ACC112 (cell line): ENCODE measurements at regions not wholly inside any gene's neighbourhood (a gene's known extent, or its start where the extent isn't known, plus 50 kb on each side); places are given as distances from the start of the nearest gene placed in this dataset.

Source experiments
- H2AFZ ChIP-seq: fragments of 200-600 bp; sonication (generic); one replicate; pipeline ENCODE4 v1.6.0; 2017; ENCODE audit warnings: antibody characterized with exemption, low read length; ENCODE audit not compliant: unreplicated experiment
- H3K27ac ChIP-seq: fragments of 200-600 bp; sonication (generic); 2 replicates; pipeline ENCODE4 v1.5.1; 2014; ENCODE audit warnings: low read depth, mild to moderate bottlenecking, antibody characterized with exemption, low read length, moderate library complexity
- H3K27me3 ChIP-seq: fragments of 200-600 bp; sonication (generic); 2 replicates; pipeline ENCODE4 v1.6.1; 2014; ENCODE audit warnings: mild to moderate bottlenecking, antibody characterized with exemption, low read length, moderate library complexity, mixed read lengths; ENCODE audit not compliant: insufficient read depth
- H3K36me3 ChIP-seq: fragments of 200-600 bp; sonication (generic); 2 replicates; pipeline ENCODE4 v1.6.1; 2016; ENCODE audit warnings: mild to moderate bottlenecking, antibody characterized with exemption, low read length, moderate library complexity, mixed read lengths; ENCODE audit not compliant: insufficient read depth
- H3K4me1 ChIP-seq: fragments of 200-600 bp; sonication (generic); one replicate; pipeline ENCODE4 v1.6.1; 2016; ENCODE audit warnings: low read length, mixed read lengths; ENCODE audit not compliant: insufficient read depth, unreplicated experiment, control insufficient read depth
- H3K4me3 ChIP-seq: fragments of 200-600 bp; sonication (generic); 2 replicates; pipeline ENCODE4 v1.5.1; 2014; ENCODE audit warnings: mild to moderate bottlenecking, low read depth, low read length
- H3K79me2 ChIP-seq: fragments of 200-600 bp; sonication (generic); one replicate; pipeline ENCODE4 v1.6.0; 2016; ENCODE audit warnings: low read length; ENCODE audit not compliant: control insufficient read depth, unreplicated experiment, insufficient read depth

DNA sequence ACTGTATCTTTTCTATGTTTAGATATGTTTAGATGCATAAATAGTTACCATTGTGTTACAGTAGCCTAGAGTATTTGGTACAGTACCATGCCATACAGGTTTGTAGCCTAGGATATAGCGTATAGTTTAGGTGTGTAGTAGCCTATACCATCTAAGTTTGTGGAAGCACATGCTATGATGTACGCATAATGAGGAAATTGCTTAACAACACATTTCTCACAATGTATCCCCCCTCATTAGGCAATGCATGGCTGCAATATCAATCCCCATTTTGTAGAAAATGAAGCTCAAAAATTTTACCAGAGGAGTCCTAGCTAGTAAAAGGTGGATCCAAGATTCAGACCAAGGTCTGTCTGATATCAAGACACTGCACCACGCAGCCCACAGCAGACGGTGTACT is 376.4 kb upstream of the NFE2L3 start:
- Histone ChIP-seq H3K27ac (no peak overlapping the region), H3K4me3 (no peak overlapping the region), H3K79me2 (no peaks in the 10 kb centered on the region), H3K4me1 (no peaks in the 10 kb centered on the region), H3K27me3 (no peaks in the 10 kb centered on the region), H2AFZ (no peak overlapping the region), H3K36me3 (no peaks in the 10 kb centered on the region)

DNA sequence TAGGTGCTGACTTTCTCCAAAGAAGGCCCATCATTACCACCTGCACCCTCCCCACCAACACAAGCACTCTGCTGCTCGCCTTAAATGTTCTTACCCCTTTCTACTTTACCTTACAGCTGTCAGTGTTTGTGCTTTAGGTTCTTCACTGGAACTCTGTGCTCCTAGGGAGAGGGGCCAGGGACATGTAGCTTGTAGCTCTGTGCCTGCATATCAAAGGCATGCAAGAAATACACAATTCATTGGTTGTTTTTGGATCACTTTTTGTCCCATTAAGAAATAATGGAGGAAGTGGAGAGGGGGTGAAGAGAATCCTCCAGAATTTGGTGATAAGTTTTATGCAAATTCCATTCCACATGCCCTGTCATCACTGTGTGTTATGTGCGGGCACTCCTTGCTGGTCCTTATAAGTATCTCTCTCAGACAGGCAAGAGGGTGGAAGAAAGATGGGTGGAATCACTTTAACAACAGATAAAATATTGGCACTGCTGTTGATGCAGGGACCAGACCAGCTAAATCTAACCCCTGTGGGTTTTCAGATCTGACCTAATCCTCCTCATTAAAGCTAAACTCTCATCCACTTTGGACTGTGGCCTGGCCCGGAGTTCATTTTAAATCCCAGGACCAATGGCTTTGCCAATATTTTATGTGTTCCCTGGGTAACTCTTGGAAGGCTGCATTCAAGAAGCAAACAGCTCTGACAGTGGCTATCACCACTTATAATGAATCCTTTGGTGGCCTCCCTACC is 375.8 kb upstream of the NFE2L3 start:
- H3K27ac ChIP-seq: no peak overlapping the region
- no peaks in the 10 kb centered on the region for H3K36me3 ChIP-seq
- H3K79me2 ChIP-seq: no peaks in the 10 kb centered on the region
- H3K4me3 ChIP-seq: no peak overlapping the region
- no peaks in the 10 kb centered on the region for H3K4me1 ChIP-seq
- H3K27me3 ChIP-seq: no peaks in the 10 kb centered on the region
- no peak overlapping the region for H2AFZ ChIP-seq

DNA sequence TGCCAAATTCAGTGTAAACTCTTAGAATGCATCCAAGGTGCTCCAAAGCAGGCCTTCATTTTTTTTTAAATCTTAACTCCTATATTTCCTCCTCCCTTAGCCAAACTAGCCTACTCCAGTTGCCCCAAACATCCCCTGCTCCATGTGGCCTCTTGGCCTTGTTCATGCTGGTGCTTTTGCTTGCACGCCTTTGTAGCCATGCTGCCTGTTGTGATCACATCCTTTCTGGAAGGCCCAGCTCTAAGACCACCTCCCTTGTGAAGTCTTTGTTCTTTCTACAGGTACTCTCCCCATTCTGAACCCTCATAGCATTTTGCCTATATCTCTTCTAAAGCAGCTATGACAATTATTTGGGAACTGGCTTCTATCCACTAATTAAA is 375.3 kb upstream of the NFE2L3 start:
- no peak overlapping the region for H2AFZ ChIP-seq
- no peaks in the 10 kb centered on the region for H3K36me3 ChIP-seq
- no peak overlapping the region for H3K27ac ChIP-seq
- no peaks in the 10 kb centered on the region for H3K79me2 ChIP-seq
- H3K4me3 ChIP-seq: no peak overlapping the region
- no peaks in the 10 kb centered on the region for H3K27me3 ChIP-seq
- no peaks in the 10 kb centered on the region for H3K4me1 ChIP-seq

DNA sequence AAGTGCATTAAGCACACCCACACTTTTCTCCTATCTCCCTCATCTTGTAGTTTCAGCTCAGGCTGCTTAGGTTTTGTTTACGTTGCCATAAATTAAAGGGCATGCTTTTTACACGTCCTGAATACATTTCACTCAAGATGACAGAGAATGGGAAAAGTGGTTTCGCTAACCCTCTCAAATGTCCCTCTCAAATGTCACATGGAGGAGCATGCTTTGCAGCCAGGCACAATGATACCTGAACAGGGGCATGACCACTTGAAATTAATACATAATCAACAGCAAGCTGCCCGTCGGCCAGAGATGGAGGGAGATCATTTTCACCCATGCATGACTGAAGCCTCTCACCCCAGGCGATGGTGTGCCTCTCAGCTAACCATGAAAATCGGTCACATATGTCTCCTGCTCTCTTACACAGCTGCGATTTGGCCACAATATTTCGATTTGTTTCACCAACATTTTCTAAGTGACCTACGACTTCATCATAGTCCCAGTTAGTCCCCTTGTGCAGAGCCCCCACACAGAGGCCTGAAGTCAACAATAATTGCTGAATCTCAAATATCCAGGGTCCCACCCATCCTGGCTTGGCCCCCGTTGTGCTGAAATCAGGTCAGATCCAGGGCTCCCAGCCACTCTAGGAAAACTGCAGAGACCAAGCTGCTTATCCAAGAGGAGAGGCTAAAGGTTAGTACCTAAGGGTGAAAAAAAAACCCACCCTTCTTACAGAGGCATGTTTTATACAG is 373.9 kb upstream of the NFE2L3 start:
- no peaks in the 10 kb centered on the region for H3K36me3 ChIP-seq
- no peaks in the 10 kb centered on the region for H3K4me1 ChIP-seq
- H3K27ac ChIP-seq: no peak overlapping the region
- no peak overlapping the region for H2AFZ ChIP-seq
- no peaks in the 10 kb centered on the region for H3K27me3 ChIP-seq
- no peaks in the 10 kb centered on the region for H3K79me2 ChIP-seq
- no peak overlapping the region for H3K4me3 ChIP-seq

DNA sequence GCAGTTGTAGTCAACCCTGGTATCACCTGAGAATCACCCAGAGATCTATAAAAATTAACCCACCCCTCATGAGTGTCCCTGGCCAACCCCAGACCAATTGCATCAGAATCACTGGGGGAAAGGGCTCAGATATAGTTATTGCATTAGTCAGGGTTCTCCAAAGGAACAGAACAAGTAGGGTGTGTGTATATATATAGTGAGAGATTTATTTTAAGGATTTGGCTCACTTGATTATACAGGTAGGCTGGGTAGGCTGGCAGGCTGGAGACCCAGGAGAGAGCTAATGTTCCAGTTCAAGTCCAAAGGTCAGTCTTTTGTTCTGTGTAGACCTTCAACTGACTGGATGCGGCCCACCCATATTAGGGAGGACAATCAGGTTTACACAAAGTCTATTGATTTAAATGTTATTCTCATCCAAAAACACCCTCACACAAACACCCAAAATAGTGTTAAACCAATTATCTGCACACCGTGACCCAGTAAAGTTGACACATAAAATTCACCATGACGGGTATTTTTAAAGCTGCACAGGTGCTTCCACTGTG is 372.9 kb upstream of the NFE2L3 start:
- Histone ChIP-seq H3K36me3 (no peaks in the 10 kb centered on the region), H3K4me3 (no peak overlapping the region), H2AFZ (no peak overlapping the region), H3K79me2 (no peaks in the 10 kb centered on the region), H3K27me3 (no peaks in the 10 kb centered on the region), H3K27ac (no peak overlapping the region), H3K4me1 (no peaks in the 10 kb centered on the region)

DNA sequence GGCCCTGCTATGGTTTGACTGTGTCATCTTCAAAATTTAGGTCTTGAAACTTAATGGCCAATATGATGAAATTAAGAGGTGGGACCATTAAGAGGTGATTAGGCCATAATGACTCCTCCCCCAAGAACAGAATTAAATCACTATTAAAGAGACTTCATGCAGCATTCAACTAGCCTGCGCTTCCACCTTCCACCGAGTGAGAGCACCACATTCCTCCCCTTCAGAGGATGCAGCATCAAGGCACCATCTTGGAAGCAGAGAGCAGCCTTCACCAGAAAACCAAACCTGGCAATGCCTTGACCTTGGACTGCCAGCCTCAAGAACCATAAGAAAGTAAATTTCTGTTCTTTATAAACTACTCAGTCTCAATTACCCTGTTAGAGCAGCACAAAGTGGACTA is 371.1 kb upstream of the NFE2L3 start:
- H3K79me2 ChIP-seq: no peaks in the 10 kb centered on the region
- H3K27ac ChIP-seq: no peak overlapping the region
- H3K4me1 ChIP-seq: no peaks in the 10 kb centered on the region
- H3K36me3 ChIP-seq: no peaks in the 10 kb centered on the region
- no peaks in the 10 kb centered on the region for H3K27me3 ChIP-seq
- H3K4me3 ChIP-seq: no peak overlapping the region
- no peak overlapping the region for H2AFZ ChIP-seq

DNA sequence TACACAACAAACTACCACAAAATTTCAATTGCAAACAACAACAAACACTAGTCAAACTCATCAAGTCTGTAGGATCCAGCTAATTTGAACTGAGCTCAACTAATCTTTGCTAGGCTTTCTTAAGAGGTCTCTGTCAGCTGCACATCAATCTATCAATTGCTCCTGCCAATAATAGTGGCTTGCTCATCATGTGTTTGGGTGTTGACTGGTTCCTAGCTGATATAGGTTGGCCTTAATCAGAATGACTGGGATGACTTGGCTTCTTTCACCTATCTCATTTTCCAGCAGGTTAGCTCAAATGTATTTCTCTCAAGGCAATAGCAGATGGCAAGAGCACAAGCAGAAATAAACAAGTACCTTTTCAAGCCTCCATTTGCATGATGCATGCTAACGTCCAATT is 370.3 kb upstream of the NFE2L3 start:
- H3K27ac ChIP-seq: no peak overlapping the region
- no peaks in the 10 kb centered on the region for H3K36me3 ChIP-seq
- H3K27me3 ChIP-seq: no peaks in the 10 kb centered on the region
- no peaks in the 10 kb centered on the region for H3K79me2 ChIP-seq
- H3K4me3 ChIP-seq: no peak overlapping the region
- H3K4me1 ChIP-seq: no peaks in the 10 kb centered on the region
- no peak overlapping the region for H2AFZ ChIP-seq

DNA sequence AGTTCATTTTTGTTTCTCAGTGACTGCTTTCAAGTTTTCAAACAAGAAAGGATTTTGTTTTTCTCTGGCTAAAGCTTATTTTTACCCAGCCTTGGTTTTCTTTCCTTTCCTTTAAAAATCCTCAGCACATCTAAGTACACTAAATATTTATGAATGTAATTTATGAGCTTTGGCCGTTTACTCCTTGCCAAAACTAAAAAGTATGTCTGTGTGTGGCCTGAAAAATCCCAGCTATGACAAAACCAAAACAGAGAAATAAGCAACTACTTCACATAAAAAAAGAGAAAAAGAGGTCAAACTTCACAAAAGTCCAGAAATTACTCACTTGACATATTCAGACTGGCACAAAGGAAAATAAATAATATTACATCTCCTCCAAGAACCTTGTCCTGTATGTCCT is 365.1 kb upstream of the NFE2L3 start:
- no peak overlapping the region for H3K27ac ChIP-seq
- no peaks in the 10 kb centered on the region for H3K79me2 ChIP-seq
- H3K36me3 ChIP-seq: no peaks in the 10 kb centered on the region
- no peak overlapping the region for H2AFZ ChIP-seq
- no peak overlapping the region for H3K4me3 ChIP-seq
- H3K4me1 ChIP-seq: no peaks in the 10 kb centered on the region
- no peaks in the 10 kb centered on the region for H3K27me3 ChIP-seq

DNA sequence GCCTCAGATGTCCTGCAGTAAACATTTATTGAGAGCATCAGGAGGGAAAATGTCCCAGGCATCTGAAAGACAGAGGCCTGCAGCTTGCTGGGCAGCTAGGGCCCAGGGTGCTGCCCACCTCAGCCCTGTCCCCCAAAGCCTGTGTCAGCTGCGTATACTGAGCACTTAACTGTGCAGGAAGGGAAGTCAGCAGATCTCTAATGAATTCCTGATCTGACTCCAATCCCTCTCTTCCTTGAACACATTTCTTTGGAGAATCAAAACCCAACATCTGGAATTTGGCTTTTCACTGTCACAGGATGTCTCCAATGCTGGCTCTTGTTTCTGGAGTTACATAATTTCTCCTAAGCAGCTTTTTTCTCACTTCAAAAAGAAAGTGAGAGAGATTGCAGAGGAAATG is 364.7 kb upstream of the NFE2L3 start:
- Histone ChIP-seq H3K4me3 (no peak overlapping the region), H3K27ac (no peak overlapping the region), H3K4me1 (no peaks in the 10 kb centered on the region), H2AFZ (no peak overlapping the region), H3K79me2 (no peaks in the 10 kb centered on the region), H3K27me3 (no peaks in the 10 kb centered on the region), H3K36me3 (no peaks in the 10 kb centered on the region)

DNA sequence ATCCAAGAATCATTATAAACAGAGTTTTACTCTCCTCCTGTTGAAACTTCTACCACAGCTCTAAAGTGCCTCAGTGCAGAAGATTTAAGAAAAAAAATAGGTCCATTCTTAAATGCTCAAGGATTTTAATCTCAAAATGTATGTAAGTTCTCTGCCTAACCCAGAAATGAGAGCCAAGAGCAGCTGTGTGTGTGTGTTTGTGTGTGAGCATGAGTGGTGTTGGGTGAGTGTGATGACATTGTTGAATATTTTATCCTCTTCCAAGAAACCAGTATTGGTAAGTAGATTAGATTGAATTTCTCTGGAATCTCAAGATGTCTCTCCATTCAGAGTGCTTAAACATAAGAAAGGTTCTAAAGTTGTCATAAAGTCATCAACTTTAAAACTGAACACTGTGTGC is 363.6 kb upstream of the NFE2L3 start:
- H3K4me3 ChIP-seq: no peak overlapping the region
- H2AFZ ChIP-seq: no peak overlapping the region

More for the DNA sequence above, 363.6 kb upstream of the NFE2L3 start:
- H3K4me1 ChIP-seq: no peaks in the 10 kb centered on the region
- no peaks in the 10 kb centered on the region for H3K36me3 ChIP-seq
- H3K27ac ChIP-seq: no peak overlapping the region
- H3K79me2 ChIP-seq: no peaks in the 10 kb centered on the region
- H3K27me3 ChIP-seq: no peaks in the 10 kb centered on the region
